ENCODE measurements at regions not wholly inside any gene's neighbourhood (a gene's known extent, or its start where the extent isn't known, plus 50 kb on each side); places are given as distances from the start of the nearest gene placed in this dataset.
A peak's percentile ranks its signal among the peaks of the same experiment; 100 is the strongest.

- no peak for DNase-seq (ENCODE audit: low read depth)
Observed at GRCh38 chr19:31092274-31092673, 257.0 kb downstream of the TSHZ3 start.

- no peak for DNase-seq (ENCODE audit: low read depth)
Observed at GRCh38 chr19:31089681-31090080, 259.6 kb downstream of the TSHZ3 start.

DNA sequence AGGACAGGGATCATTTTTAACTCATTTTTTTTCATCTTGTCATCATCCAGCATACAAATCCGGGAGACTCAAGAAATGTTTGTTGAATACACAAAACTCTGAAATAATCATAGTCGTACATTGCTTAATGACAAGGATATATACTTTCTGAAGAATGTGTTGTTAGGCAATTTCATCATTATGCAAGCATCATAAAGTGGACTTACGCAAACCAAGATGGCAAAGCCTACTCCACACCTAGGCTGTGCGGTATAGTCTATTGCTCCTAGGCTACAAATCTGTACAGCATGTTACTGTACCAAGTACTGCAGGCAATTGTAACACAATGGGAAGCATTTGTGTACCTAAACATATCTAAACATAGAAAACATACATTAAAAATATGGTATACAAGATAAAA, 264.1 kb downstream of the TSHZ3 start:
- no peak for DNase-seq (ENCODE audit: low read depth)

DNA sequence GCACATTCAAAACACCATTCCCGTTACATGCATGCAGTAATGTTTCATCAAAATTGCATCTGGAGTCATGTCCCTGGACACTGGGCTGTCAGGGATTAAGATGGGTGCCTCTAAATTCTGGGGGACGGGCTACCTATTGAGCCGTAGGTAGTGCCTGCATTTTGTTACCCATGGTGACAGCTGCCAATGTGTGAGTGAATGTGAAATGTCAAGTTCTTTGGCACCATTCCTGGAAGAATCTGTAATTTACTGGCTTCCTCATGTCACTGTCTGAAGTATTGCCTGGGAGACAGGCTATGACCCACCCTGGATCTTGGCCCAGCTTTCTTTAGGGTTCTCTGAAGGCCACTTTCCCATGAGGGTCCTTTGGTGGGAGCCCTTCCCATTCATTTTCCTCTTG, 266.1 kb downstream of the TSHZ3 start:
- no peak for DNase-seq (ENCODE audit: low read depth)

GRCh38 chr19:31075146-31075655, 274.0 kb downstream of the TSHZ3 start:
- no peak for DNase-seq (ENCODE audit: low read depth)

DNA sequence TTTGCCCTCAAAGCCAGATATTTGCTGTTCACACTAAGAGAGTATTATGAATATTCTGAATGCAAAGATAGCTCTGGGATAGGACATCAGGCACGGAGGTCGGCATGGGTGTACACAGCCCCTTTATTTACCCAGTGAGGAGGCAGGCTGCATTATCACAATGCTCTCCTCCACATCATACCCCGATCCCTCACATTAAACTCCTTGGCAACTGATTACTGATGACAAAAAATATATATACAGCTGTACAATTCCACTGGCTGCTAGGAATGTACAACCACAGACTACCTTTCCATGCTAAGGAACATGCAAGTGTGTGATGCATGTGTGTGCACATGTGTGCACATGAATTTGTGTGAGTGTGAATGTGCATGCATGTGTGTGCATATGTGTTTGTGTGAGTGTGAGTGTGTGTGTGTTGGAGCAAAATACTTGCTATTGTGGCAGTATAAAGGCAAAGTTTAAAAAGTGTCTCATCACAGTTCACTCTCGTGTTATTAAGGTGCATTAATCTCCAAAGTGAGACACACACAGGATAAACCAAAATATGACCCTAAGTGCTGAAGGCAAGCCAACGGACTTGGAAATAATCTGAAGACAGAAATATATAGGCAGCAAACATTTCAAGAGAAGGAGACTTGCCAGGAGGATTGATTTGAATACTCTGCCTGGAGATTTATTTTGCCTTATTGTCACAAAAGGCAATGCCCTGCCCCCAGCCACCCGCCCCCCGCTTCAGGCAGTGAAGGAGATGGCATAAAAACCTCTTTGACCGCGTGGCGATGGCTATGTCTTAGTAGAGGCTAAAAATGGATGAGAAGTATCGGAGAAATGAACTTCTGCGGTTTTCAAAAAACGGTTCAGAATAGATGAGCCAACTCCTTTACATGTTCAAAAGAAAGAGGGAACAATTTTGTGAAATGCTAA, 274.8 kb downstream of the TSHZ3 start:
- no peak for DNase-seq (ENCODE audit: low read depth)

GRCh38 chr19:31073485-31074198, 275.6 kb downstream of the TSHZ3 start:
- no peak for DNase-seq (ENCODE audit: low read depth)

GRCh38 chr19:31072451-31072850, 276.8 kb downstream of the TSHZ3 start:
- DNase-seq (ENCODE audit: low read depth), result no peak

GRCh38 chr19:31071136-31071855, 277.9 kb downstream of the TSHZ3 start:
- DNase-seq (ENCODE audit: low read depth), result no peak

DNA sequence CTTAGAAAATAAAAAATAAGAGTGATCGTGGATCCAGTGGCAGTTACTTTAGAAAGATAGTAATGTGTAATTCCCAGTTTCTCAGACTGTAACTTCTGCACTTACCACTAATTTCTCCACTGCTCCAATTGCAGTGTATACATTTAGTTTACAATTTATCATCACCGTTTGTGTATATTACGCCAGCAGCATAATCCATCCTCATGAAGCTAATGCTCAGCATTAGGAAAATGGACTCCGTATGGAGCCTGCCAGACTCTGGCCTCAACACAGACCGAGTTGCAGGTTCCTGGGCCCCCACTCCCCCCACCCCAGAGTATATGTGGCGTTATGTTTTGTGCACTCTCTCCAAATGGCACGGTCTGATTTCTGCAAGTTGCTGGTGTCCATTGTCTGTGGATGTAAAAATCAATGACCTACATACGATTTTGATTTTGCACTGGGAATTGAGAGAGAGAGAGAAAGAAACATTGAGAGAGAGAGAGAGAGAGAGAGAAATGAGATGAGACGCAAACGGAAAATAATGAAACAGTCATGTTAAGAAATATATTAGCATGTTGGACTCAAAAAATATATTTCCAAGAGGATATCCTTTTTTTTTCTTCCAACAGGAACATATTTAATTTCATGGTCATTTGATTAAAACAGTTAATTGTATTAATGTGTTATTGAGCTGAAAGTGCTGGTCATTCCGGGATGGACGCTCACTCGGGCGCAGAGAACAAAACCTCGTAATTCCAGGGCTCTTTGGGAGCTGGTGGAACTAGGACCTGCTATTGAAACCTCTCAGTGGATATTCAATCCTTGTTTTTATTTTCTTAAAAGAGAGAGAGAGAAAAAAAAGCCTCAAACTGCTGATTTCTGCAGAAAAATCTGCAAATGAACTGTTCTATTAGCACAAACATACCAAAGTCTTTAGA, 278.8 kb downstream of the TSHZ3 start:
- DNase-seq (ENCODE audit: low read depth), result no peak

- DNase-seq (ENCODE audit: low read depth), result no peak
Observed at GRCh38 chr19:31068268-31068667, 281.0 kb downstream of the TSHZ3 start.

DNA sequence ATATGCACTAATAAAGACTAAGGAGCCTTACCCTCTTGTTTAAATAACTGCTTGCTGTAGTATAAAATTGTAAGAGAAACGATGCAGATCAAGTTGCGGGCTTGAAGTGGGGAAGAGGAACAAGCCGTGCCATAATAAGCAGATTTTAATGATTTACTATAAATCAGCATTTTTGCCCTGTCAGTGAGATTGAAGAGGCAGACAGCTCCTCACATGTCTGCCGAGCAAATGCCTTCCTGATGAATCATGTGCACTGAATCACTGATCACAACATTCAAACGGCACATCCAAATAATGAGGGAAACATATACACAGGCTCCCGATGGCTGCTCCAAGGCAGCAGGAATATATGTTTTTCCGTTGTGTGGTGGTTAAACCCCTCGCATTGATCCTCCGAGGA, 282.9 kb downstream of the TSHZ3 start:
- no peak for DNase-seq (ENCODE audit: low read depth)

DNA sequence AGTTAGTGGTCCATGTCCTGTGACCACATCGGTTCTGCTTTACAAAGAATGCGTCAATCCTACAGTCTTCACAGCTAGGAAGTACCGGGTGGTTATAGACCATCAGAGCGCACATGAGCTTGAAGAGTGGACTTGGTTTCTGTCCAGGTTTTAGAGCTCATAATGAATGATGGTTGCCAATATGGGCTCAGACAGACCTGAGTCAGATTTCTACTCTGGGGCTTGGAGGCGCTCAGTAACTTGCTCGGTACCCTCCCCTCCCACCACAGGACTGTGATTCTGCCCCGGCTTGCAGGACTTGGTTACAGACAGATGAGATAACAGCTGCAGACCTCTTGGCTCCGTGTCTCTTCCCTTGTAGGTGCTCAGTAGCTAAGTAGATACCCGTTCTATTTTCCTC, 284.7 kb downstream of the TSHZ3 start:
- DNase-seq (ENCODE audit: low read depth), result no peak

DNA sequence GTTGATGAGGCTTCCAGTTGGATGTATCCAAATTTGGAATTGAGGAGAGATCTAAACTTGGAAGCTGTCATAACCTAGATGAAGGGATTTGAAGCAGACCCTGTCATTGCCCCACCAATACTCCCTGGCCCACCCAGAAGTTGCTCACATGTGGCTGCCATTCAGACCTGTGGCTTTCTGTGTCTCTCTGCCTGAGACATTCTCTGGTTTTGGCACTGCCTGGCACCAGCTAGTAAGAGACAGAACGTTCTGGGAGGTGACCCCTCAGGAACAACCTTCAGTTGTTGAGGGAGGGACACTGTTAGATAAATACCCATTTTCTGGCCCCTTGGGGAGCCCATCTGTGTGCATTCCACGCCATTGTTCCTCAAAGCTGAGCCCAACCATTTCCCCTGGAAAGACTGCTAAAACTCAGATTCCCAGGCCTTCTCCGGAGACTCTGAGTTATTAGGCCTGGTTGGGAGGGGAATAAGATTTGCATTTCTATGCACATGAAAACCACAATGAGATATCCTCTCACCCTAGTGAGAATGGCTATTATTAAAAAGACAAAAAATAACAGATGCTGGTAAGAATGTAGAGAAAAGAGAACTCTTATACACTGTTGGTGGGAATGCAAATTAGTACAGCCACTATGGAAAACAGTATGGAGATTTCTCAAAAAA, 290.4 kb downstream of the TSHZ3 start:
- DNase-seq (ENCODE audit: low read depth), result no peak

DNA sequence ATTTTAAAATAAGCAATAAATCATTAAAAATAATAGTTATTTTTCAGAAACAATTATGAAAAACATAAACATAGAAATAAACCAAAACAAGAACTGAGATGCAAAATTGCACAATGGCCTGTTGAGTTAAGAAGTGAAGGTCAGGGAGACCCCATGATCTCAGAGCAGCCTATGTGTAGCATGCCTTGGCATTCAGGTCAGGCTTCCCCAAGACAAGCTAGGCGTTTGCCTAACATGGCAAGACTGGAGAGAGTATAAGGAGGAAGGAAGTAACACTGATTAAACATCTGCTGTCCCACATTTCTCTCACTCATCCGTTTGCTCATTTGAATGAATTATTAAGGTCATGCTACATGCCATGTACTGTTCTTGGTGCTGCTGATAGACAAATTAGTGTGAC, 291.8 kb downstream of the TSHZ3 start:
- DNase-seq (ENCODE audit: low read depth), result no peak

- no peak for DNase-seq (ENCODE audit: low read depth)
Observed at GRCh38 chr19:31055454-31055853, 293.8 kb downstream of the TSHZ3 start.

DNA sequence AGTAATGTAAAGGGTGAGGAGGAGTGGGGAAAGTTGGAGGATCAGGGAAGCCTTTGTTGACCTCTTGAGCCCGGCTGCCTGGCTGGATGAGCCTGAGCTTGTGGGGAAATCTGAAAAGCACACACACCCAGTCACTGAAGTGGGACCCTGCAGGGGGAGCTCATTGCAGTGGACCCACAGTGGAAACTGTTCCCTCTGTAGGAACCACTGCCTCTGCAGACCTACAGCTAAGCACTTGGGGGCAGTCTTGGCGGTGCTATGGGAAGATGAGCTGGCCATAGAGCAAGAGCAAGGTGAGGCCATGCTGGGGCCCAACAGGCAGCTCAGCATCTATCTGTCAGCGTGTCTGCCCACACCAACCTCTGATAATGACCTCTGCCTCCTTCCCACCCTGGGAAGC, 294.8 kb downstream of the TSHZ3 start:
- peak; percentile 10 for DNase-seq (ENCODE audit: low read depth)

GRCh38 chr19:31049431-31049830, 299.8 kb downstream of the TSHZ3 start:
- DNase-seq (ENCODE audit: low read depth), result no peak

- no peak for DNase-seq (ENCODE audit: low read depth)
Observed at GRCh38 chr19:31046024-31046423, 303.2 kb downstream of the TSHZ3 start.

DNA sequence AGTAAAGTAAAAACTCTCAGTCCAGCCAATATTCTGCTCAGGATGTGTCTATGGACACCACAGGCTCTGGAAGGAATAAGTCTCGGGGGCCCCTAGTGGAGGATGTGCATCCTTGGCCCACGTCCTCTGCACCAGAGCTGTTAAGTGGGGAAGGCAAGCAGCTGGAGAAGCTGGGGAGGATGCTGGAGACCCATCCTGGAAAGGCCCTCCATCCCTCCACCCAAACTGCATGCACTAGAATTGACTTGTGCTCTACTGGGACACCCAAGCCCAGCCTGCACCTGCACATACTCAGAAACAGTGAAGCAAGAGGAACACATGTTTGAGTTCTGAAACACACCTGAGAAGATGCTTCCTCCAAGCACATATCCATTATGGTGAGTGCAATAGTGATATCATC, 307.8 kb downstream of the TSHZ3 start:
- DNase-seq (ENCODE audit: low read depth), result no peak

DNA sequence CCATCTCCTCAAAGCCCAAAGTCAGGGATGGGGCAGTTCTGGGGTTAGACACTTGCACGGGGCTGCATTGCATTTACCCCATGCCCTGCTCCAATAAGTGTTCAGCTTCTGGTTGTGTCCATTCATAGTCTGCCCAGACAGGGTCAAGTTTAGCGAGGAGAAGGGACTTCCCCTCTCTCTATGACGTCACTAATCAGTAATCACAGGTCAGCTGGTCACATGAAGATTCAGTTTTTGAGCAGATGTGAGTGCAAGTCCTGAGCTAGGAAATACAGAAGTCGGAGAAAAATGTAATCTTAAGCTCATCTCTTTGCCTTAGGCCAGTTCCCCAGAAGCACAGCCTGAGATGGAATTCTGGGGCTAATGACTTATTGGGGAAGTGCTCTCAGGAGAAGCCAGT, 310.1 kb downstream of the TSHZ3 start:
- no peak for DNase-seq (ENCODE audit: low read depth)
